ENCODE measurements at regions not wholly inside any gene's neighbourhood (a gene's known extent, or its start where the extent isn't known, plus 50 kb on each side); places are given as distances from the start of the nearest gene placed in this dataset.
"Not testable (repeated sequence)": the region's sequence is repeated elsewhere in the genome, so short reads cannot be mapped to it uniquely, and the experiment has no call there.

- no peak for DNase-seq
Observed at GRCh38 chr10:84004221-84004620, 135.1 kb upstream of the GHITM start.

DNA sequence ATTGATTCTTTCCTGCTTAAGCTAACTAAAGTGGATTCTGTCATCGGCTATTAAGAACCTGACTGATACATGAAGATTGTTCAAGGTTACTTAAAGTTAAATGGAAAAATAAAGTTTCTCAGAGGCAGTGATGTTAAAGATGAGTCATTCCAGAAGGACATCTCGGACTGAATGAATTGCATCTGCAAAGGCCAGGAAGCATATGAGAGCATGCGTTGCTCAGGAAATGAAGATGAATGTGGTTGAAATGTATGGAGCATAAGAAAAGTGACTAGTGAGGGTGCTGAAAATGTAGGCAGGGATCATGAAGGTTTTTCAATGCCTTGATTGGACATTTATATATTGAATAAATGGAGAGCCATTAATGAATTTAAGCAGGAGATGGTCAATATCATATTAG is 133.9 kb upstream of the GHITM start:
- DNase-seq: no peak

GRCh38 chr10:84007482-84007881 is 131.8 kb upstream of the GHITM start:
- no peak for DNase-seq

GRCh38 chr10:84008878-84009277 is 130.4 kb upstream of the GHITM start:
- no peak for DNase-seq

DNA sequence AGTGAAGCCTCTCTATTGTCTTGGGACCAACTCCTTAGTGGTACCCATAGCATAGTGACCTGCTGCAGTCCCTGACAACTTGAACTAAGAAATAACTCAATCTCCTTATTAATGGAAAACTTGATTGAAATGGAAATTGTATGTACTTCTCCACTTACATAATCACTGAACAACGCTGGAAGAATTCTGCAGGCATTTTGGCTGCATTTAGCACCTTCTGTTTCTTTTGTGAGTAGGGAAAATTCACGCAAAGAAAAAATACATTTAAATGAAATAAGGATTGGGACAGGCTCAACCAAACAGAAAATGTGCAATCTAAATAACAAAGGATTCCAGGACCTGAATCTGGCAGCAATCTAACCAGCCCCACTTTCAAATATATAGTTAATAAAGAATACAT is 126.9 kb upstream of the GHITM start:
- no peak for DNase-seq

- no peak for DNase-seq
Observed at GRCh38 chr10:84012831-84013458, 126.4 kb upstream of the GHITM start.

GRCh38 chr10:84015877-84016595 is 123.3 kb upstream of the GHITM start:
- DNase-seq: no peak

DNA sequence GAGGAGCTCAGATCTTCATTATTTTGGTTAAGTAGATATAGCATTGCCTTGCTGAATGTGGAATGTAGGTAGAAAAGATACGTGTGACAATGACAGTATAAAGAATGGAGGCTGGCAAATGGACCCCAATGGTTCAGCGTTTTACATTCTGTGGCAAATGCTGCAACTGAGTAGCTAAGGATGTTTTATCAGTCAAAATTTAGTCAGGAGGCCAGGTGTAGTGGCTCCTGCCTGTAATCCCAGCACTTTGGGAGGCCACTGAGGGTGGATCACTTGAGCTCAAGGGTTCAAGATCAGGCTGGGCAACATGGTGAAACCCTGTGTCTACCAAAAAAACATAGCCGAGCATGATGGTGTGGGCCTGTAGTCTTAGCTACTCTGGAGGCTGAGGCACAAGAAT is 120.5 kb upstream of the GHITM start:
- no peak for DNase-seq

DNA sequence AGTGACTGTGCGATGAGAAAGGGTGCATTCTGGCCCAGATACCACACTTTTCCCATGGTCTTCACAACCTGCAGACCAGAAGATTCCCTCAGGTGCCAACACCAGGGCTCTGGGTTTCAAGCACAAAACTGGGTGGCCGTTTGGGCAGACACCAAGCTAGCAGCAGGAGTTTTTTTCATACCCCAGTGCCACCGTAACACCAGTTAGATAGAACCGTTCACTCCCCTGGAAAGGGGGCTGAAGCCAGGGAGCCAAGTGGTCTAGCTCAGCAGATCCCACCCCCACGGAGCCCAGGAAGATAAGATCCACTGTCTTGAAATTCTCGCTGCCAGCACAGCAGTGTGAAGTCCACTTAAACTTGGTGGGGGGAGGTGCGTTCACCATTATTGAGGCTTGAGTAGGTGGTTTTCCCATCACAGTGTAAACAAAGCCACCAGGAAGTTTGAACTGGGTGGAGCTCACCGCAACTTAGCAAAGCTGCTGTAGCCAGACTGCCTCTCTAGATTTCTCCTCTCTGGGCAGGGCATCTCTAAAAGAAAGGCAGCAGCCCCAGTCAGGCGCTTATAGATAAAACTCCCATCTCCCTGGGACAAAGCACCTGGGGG is 119.4 kb upstream of the GHITM start:
- DNase-seq: not testable (repeated sequence)

DNA sequence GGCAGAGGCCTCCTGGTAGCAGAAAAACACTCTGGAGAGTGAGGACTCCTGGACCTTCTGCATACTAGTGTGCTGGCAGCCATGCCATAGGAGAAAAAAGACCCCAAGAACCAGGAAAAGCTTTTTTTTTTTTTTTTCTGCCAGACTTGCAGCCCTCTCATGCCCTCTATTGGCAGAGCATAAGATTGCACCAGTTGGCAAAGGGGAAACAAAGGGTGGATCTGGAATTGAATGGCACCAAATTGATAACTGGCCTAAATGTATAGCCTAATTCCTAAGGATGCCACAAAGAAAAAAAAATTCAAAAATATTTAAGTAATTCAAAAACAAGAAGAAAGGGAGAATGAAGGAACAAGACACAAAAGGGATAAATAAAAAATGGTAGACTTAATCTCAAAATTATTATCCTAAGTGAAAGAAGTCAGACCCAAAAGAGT is 112.5 kb upstream of the GHITM start:
- peak; percentile 51 for DNase-seq

- no peak for DNase-seq
Observed at GRCh38 chr10:84029840-84030239, 109.5 kb upstream of the GHITM start.

GRCh38 chr10:84038035-84038434 is 101.3 kb upstream of the GHITM start:
- no peak for DNase-seq

- DNase-seq: no peak
Observed at GRCh38 chr10:84039957-84040356, 99.4 kb upstream of the GHITM start.

DNA sequence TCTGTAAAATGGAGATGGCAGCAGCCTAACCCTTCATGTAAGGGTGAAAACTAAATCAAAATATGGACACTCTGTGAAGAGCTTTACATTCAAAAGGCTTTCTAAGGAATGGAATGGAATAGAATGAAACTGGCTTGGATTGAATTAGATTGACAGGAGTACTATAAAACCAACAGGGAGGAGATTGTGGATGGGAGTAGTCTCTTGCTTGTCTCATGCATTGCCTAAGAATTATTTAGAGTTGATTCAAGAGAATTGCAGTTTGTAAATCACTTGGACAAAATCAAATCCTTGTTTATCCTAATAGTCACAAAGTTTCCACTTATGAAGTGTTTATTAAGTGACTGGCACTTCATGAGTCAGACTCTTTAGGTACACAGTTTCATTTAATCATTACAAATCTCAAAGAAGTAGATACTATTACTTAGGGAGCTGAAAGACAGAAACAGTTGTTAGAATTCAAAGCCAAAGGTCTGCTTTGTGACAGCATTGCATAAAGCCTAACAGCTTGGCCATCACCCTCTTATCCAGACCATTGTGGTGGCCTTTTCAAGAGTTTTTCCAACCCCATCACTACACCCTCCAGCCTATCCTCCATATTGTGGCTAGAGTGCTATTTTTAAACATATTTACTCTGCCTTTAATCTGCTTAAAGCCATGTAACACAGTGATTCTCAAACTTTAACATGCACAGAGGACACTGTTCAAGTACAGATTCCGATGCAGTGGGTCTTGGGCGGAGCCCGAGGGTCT is 91.9 kb upstream of the GHITM start:
- no peak for DNase-seq

- DNase-seq: no peak
Observed at GRCh38 chr10:84049645-84050011, 89.7 kb upstream of the GHITM start.

GRCh38 chr10:84053626-84054025 is 85.7 kb upstream of the GHITM start:
- DNase-seq: no peak

GRCh38 chr10:84054743-84055142 is 84.6 kb upstream of the GHITM start:
- no peak for DNase-seq

GRCh38 chr10:84059526-84059925 is 79.8 kb upstream of the GHITM start:
- no peak for DNase-seq

DNA sequence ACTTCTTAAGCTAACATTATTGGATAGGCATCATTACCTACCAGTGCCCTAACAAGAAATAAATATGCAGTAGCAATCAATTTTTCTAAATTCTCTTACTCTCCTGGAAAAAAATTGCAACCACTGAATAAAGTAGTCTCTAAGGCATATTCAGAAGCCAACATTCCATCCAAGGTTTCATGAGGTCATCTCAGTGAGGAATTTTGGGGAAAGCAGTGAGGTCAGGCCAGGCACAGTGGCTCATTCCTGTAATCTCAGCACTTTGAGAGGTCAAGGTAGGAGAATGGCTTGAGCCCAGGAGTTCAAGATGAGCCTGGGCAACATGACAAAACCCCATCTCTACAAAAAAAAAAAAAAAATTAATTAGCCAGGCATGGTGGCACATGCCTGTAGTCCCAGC is 75.9 kb upstream of the GHITM start:
- no peak for DNase-seq

GRCh38 chr10:84065804-84066601 is 73.3 kb upstream of the GHITM start:
- DNase-seq: no peak

DNA sequence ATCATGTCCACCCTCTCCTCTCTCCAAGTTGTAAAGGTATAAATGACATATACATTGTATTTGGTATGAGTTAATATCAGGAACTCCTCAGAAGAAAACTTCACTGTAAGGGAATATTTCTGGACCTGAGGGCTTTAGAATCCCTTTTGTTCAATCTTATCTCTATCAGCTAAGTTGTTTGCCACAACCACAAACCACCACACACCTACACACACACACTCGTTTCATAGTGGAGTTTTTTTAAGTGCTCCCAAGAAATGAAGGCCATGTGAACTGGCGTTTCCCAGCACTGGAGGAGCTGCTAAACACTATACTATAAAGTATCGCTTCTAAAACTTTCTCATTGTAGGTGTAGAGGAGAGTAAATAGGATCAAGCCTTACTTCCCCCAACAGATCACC is 64.8 kb upstream of the GHITM start:
- no peak for DNase-seq

DNA sequence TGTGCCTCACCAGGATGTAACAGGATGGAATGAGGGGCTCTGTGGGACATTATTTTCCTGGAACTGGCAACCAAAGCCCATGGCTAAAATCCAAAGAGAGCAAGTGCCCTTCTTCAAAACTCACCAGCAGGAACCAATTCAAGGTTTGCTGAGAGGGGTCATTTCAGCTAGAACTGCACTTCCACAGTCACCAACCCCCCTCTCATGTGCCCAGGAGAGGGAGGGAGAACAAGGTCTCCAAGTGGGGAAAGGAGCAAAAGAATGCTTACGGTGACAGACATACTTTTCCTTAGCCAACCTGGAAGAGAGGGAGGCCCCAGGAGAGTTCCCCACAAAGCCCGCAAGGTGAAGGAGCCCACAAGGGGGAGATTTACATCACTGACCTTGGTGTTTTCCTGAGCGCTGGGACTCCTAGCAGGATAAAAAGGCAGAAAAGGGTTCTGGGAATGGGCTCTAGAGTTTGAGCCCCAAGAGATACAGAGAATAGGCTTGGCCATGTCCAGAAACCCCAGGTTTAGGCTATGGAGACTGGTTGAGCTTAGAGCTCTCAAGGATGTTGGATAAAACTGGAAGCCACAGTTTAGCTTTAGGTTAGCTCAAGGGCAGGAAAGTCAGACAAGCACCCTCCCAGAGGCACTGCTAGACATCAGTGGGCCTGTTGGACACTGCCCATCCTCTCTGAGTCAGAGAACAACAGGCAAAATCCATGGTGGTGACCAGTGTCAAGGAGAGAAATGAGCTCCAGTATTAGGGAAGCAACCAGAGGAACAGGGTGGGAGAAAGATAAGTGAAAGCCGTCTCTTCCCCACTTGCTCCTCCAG is 63.9 kb upstream of the GHITM start:
- DNase-seq: no peak
